ENCODE measurements at regions not wholly inside any gene's neighbourhood (a gene's known extent, or its start where the extent isn't known, plus 50 kb on each side); places are given as distances from the start of the nearest gene placed in this dataset.

GRCh38 chr13:110779022-110779421 lies 65.5 kb downstream of the ING1 start:
- H3K27me3 ChIP-seq, result no peaks in the 10 kb centered on the region
- no peaks in the 10 kb centered on the region for H3K9me3 ChIP-seq
- intact Hi-C loops (cut with DNase I; ENCODE audit: low total_unique reads), result no loop called here
- no peak for DNase-seq
- in situ Hi-C loops (cut with MboI; ENCODE audit: low sequenced_read_pairs in 4 of 4), result no loop called here
- ATAC-seq, result no peak
- H3K36me3 ChIP-seq, result no peaks in the 10 kb centered on the region
- H3K4me1 ChIP-seq, result no peaks in the 10 kb centered on the region
- no peak for TF ChIP-seq POLR2A (IDR thresholded peaks at IDR 0.05)
- no peak for TF ChIP-seq CTCF (IDR thresholded peaks at IDR 0.05 in 4 of 5, conservative IDR thresholded peaks at IDR 0.05 in 1 of 5)
- H3K4me3 ChIP-seq, result no peak overlapping the region
- no peak overlapping the region for H3K27ac ChIP-seq

GRCh38 chr13:110780422-110780821 lies 66.9 kb downstream of the ING1 start:
- no peaks in the 10 kb centered on the region for H3K27me3 ChIP-seq
- TF ChIP-seq POLR2A (IDR thresholded peaks at IDR 0.05), result no peak
- no peak for TF ChIP-seq CTCF (IDR thresholded peaks at IDR 0.05 in 4 of 5, conservative IDR thresholded peaks at IDR 0.05 in 1 of 5)
- in situ Hi-C loops (cut with MboI; ENCODE audit: low sequenced_read_pairs in 4 of 4), result no loop called here
- H3K4me1 ChIP-seq, result no peaks in the 10 kb centered on the region
- no peak overlapping the region for H3K4me3 ChIP-seq
- H3K27ac ChIP-seq, result no peak overlapping the region
- no peaks in the 10 kb centered on the region for H3K36me3 ChIP-seq
- H3K9me3 ChIP-seq, result no peaks in the 10 kb centered on the region
- DNase-seq, result no peak
- ATAC-seq, result no peak
- intact Hi-C loops (cut with DNase I; ENCODE audit: low total_unique reads), result no loop called here

GRCh38 chr13:110782185-110782584 lies 68.7 kb downstream of the ING1 start:
- TF ChIP-seq CTCF (IDR thresholded peaks at IDR 0.05 in 4 of 5, conservative IDR thresholded peaks at IDR 0.05 in 1 of 5) (no peak), POLR2A (IDR thresholded peaks at IDR 0.05) (no peak)
- H3K4me3 ChIP-seq, result no peak overlapping the region
- no peaks in the 10 kb centered on the region for H3K27me3 ChIP-seq
- H3K27ac ChIP-seq, result no peak overlapping the region
- ATAC-seq (no peak), DNase-seq (no peak)
- in situ Hi-C loops (cut with MboI; ENCODE audit: low sequenced_read_pairs in 4 of 4) (no loop called here), intact Hi-C loops (cut with DNase I; ENCODE audit: low total_unique reads) (no loop called here)
- H3K9me3 ChIP-seq, result no peaks in the 10 kb centered on the region
- no peaks in the 10 kb centered on the region for H3K4me1 ChIP-seq
- no peaks in the 10 kb centered on the region for H3K36me3 ChIP-seq

GRCh38 chr13:110784704-110785103 lies 71.2 kb downstream of the ING1 start:
- TF ChIP-seq CTCF (IDR thresholded peaks at IDR 0.05 in 4 of 5, conservative IDR thresholded peaks at IDR 0.05 in 1 of 5), result no peak
- no peak for ATAC-seq
- no peak overlapping the region for H3K27ac ChIP-seq
- no peaks in the 10 kb centered on the region for H3K4me1 ChIP-seq
- no peaks in the 10 kb centered on the region for H3K9me3 ChIP-seq
- no peaks in the 10 kb centered on the region for H3K27me3 ChIP-seq
- in situ Hi-C loops (cut with MboI; ENCODE audit: low sequenced_read_pairs in 4 of 4) (no loop called here), intact Hi-C loops (cut with DNase I; ENCODE audit: low total_unique reads) (no loop called here)
- H3K4me3 ChIP-seq, result no peak overlapping the region
- no peak for DNase-seq
- no peaks in the 10 kb centered on the region for H3K36me3 ChIP-seq

GRCh38 chr13:110788778-110789177 lies 75.3 kb downstream of the ING1 start:
- no peak overlapping the region for H3K4me3 ChIP-seq
- no peak for DNase-seq
- intact Hi-C loops (cut with DNase I; ENCODE audit: low total_unique reads), result no loop called here
- no peaks in the 10 kb centered on the region for H3K36me3 ChIP-seq
- no peaks in the 10 kb centered on the region for H3K9me3 ChIP-seq
- no peak for TF ChIP-seq POLR2A (IDR thresholded peaks at IDR 0.05)
- TF ChIP-seq CTCF (IDR thresholded peaks at IDR 0.05 in 4 of 5, conservative IDR thresholded peaks at IDR 0.05 in 1 of 5), result no peak
- in situ Hi-C loops (cut with MboI; ENCODE audit: low sequenced_read_pairs in 4 of 4), result no loop called here
- H3K27ac ChIP-seq, result no peak overlapping the region
- H3K27me3 ChIP-seq, result no peaks in the 10 kb centered on the region
- H3K4me1 ChIP-seq, result no peaks in the 10 kb centered on the region
- ATAC-seq, result no peak

All from gastrocnemius medialis (tissue), 4 donors.